Thyroid gland (tissue), 4 donors: ENCODE measurements at regions not wholly inside any gene's neighbourhood (a gene's known extent, or its start where the extent isn't known, plus 50 kb on each side); places are given as distances from the start of the nearest gene placed in this dataset.
A peak's percentile ranks its signal among the peaks of the same experiment; 100 is the strongest.

ENCODE experiments used
- DNase-seq, 2 donors: peaks; one replicate each; pipeline ENCODE4 v3.0.0-alpha.2; 2019
- H3K27ac ChIP-seq, 3 donors: fragments of 200-600 bp; sonication (generic); 1 replicate in 2 of 3; 2 replicates in 1 of 3; pipeline ENCODE4 v1.5.1; 2016 to 2019; ENCODE audit warnings: mild to moderate bottlenecking in 1 of 3, moderate library complexity in 1 of 3
- H3K27me3 ChIP-seq: fragments of 200-600 bp; sonication (generic); one replicate; pipeline ENCODE4 v1.5.1; 2019
- H3K36me3 ChIP-seq, 2 donors: fragments of 200-600 bp; sonication (generic); one replicate each; pipeline ENCODE4 v1.5.1; 2016 to 2019
- H3K4me1 ChIP-seq, 2 donors: fragments of 200-600 bp; sonication (generic); one replicate each; pipeline ENCODE4 v1.5.1; 2017 to 2019
- H3K4me3 ChIP-seq, 3 donors: fragments of 200-600 bp; sonication (generic); replicated peaks in 1 of 3; 1 replicate in 2 of 3; 2 replicates in 1 of 3; pipeline ENCODE4 v1.5.1; 2016; ENCODE audit warnings: mild to moderate bottlenecking in 1 of 3
- H3K9me3 ChIP-seq: fragments of 200-600 bp; sonication (generic); one replicate; pipeline ENCODE4 v1.5.1; 2017
- POLR2A ChIP-seq, 2 donors: fragments of 450-650 bp; IDR thresholded peaks; one replicate each; pipeline ENCODE4 v1.6.1; 2017; ENCODE audit warnings: antibody characterized with exemption in 2 of 2, mild to moderate bottlenecking in 2 of 2, moderate library complexity in 1 of 2
- WGBS, 2 donors: methylation state at CpG; one replicate each; pipeline ENCODE4 v1.1.5; 2017; 5-methylcytosine and 5-hydroxymethylcytosine counted together
- intact Hi-C: fragments of 100-400 bp; cut with DNase I; formaldehyde crosslinking; loops from one replicate; pipeline ENCODE4 v1.15.1; 2023
- TF ChIP-seq, protein P1 (sequence below), 6 experiments: fragments of 200-600 bp in 3 of 6; fragments of 450-650 bp in 3 of 6; sonication (generic) in 3 of 6; IDR thresholded peaks; one replicate each; pipeline ENCODE4 v1.5.1; 2016 to 2019; ENCODE audit warnings: antibody characterized with exemption in 6 of 6, mild to moderate bottlenecking in 2 of 6, inconsistent platforms in 1 of 6, moderate library complexity in 1 of 6

DNA sequence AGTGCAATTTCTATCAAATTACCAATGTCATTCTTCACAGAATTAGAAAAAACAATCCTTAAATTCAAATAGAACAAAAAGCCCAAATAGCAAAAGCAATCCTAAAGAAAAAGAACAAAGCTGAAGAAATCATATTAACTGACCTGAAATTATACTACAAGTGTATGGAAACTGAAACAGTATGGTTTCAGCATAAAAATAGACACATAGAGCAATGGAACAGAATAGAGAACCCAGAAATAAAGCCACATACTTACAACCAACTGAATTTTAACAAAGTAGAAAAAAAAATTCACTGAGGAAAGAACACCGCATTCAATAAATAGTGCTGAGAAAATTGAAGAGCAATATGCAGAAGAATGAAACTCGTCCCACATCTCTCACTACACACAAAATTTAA lies 142.0 kb upstream of the CHRM2 start:
- H3K27me3 ChIP-seq: no peaks in the 10 kb centered on the region
- no peaks in the 10 kb centered on the region for H3K36me3 ChIP-seq
- 89 to 91% methylated on average over 2 of the region's 2 CpGs for WGBS, 2 donors
- H3K9me3 ChIP-seq: no peaks in the 10 kb centered on the region
- no peak overlapping the region for H3K4me3 ChIP-seq
- no peak overlapping the region for H3K27ac ChIP-seq
- no peaks in the 10 kb centered on the region for H3K4me1 ChIP-seq
- TF ChIP-seq, protein P1, sequence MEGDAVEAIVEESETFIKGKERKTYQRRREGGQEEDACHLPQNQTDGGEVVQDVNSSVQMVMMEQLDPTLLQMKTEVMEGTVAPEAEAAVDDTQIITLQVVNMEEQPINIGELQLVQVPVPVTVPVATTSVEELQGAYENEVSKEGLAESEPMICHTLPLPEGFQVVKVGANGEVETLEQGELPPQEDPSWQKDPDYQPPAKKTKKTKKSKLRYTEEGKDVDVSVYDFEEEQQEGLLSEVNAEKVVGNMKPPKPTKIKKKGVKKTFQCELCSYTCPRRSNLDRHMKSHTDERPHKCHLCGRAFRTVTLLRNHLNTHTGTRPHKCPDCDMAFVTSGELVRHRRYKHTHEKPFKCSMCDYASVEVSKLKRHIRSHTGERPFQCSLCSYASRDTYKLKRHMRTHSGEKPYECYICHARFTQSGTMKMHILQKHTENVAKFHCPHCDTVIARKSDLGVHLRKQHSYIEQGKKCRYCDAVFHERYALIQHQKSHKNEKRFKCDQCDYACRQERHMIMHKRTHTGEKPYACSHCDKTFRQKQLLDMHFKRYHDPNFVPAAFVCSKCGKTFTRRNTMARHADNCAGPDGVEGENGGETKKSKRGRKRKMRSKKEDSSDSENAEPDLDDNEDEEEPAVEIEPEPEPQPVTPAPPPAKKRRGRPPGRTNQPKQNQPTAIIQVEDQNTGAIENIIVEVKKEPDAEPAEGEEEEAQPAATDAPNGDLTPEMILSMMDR (IDR thresholded peaks at IDR 0.05): no peak
- TF ChIP-seq POLR2A (IDR thresholded peaks at IDR 0.05): no peak
- intact Hi-C loops: no loop called here
- DNase-seq: no peak

DNA sequence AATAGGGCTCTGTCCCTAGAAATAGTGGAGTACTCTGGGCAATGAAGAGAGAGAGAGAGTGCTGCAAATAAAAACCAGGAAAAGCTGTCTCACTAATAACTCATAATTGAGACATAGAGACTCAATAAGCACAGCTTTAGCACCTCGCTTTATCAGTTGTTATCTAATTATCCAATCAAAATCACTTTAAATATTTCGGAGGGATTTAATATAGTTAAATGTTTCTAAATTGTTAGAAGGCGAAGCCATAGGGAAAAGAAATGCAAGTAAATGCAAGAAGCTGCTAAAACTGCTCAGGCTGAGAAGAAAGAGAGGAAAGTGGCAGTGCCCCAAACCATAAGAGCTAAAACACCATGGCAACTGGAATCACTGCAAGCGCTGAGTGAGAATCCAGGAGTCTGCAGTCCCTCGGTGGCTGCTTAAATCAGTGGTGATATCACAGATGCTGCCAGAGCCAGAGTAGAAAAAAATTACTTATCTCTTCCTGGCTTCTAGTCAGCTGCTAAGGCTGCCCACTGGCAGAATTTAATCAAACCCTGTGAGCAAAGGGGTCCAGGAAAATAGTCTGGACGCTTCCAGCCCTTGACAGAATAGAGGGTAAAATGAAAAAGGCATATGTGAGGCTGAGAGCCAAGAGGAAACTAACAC lies 150.4 kb upstream of the CHRM2 start:
- DNase-seq: no peak
- intact Hi-C loops: no loop called here
- TF ChIP-seq POLR2A (IDR thresholded peaks at IDR 0.05): no peak
- TF ChIP-seq, protein P1 (IDR thresholded peaks at IDR 0.05): no peak
- WGBS, 2 donors: 84 to 88% methylated on average over 6 of the region's 6 CpGs
- H3K36me3 ChIP-seq: no peaks in the 10 kb centered on the region
- H3K4me1 ChIP-seq: no peaks in the 10 kb centered on the region
- H3K27me3 ChIP-seq: no peaks in the 10 kb centered on the region
- H3K9me3 ChIP-seq: no peaks in the 10 kb centered on the region
- no peak overlapping the region for H3K4me3 ChIP-seq
- no peak overlapping the region for H3K27ac ChIP-seq

- DNase-seq: no peak
- Histone ChIP-seq H3K4me1 (peaks cover 15 to 18% of the 10 kb centered on the region in 2 donors), H3K4me3 (no peak overlapping the region), H3K27ac (no peak overlapping the region), H3K9me3 (no peaks in the 10 kb centered on the region), H3K36me3 (no peaks in the 10 kb centered on the region), H3K27me3 (no peaks in the 10 kb centered on the region)
- no peak for TF ChIP-seq POLR2A (IDR thresholded peaks at IDR 0.05)
- TF ChIP-seq, protein P1 (IDR thresholded peaks at IDR 0.05): no peak
- 94 to 98% methylated on average over 3 of the region's 3 CpGs for whole genome bisulfite sequencing, 2 donors
- intact Hi-C loops: no loop called here
Observed at GRCh38 chr7:136714062-136714461, 154.4 kb upstream of the CHRM2 start.

GRCh38 chr7:136710751-136711150 lies 157.7 kb upstream of the CHRM2 start:
- Histone ChIP-seq H3K9me3 (no peaks in the 10 kb centered on the region), H3K4me3 (no peak overlapping the region), H3K27me3 (no peaks in the 10 kb centered on the region), H3K36me3 (no peaks in the 10 kb centered on the region), H3K27ac (peak overlapping the region; percentile 17 to 36 (median 30)), H3K4me1 (peaks cover 15 to 18% of the 10 kb centered on the region in 2 donors)
- TF ChIP-seq, protein P1 (IDR thresholded peaks at IDR 0.05): no peak
- TF ChIP-seq POLR2A (IDR thresholded peaks at IDR 0.05): no peak
- intact Hi-C loops: no loop called here
- peak; percentile 14 to 22 for DNase-seq

DNA sequence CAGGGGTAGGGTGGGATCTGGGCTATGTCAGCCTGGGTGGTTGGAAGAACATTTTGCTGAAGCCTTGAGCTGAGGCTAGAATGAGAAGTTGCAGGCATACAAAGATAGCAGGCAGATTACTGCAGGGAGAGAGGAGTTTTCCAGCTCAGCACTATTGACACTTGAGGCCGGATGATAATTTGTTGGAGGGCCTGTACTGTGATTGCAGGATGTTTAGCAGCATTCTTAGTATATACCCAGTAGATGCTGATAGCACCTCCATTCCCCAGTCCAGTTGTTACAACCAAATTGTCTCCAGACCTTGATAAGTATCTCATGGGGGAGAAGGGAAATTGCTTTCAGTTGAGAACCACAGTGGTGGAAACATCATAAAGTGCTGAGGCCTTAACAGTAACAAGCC lies 158.6 kb upstream of the CHRM2 start:
- no peak for DNase-seq
- H3K4me1 ChIP-seq: peaks cover 15 to 18% of the 10 kb centered on the region in 2 donors
- H3K27me3 ChIP-seq: no peaks in the 10 kb centered on the region
- H3K27ac ChIP-seq: peak overlapping the region in 2 of 3 donors; percentile 17 to 30
- H3K36me3 ChIP-seq: no peaks in the 10 kb centered on the region
- intact Hi-C loops: no loop called here
- no peak overlapping the region for H3K4me3 ChIP-seq
- H3K9me3 ChIP-seq: no peaks in the 10 kb centered on the region
- WGBS, 2 donors: 80 to 100% methylated on average over 1 of the region's 1 CpG
- no peak for TF ChIP-seq POLR2A (IDR thresholded peaks at IDR 0.05)
- TF ChIP-seq, protein P1 (IDR thresholded peaks at IDR 0.05): no peak
